Esophagus muscularis mucosa (tissue), 4 donors: ENCODE measurements at regions not wholly inside any gene's neighbourhood (a gene's known extent, or its start where the extent isn't known, plus 50 kb on each side); places are given as distances from the start of the nearest gene placed in this dataset.

Source experiments
- EP300 ChIP-seq: sonication (generic); formaldehyde crosslinking; IDR thresholded peaks from one replicate; pipeline ENCODE4 v1.6.1; 2017; ENCODE audit warnings: antibody characterized with exemption
- POLR2A ChIP-seq: fragments of 450-650 bp; IDR thresholded peaks from one replicate; pipeline ENCODE4 v1.6.1; 2017; ENCODE audit warnings: antibody characterized with exemption, moderate library complexity, mild to moderate bottlenecking, low read depth
- POLR2AphosphoS5 ChIP-seq, 2 donors: sonication (generic); formaldehyde crosslinking; IDR thresholded peaks; one replicate each; pipeline ENCODE4 v1.6.1; 2017; ENCODE audit warnings: antibody characterized with exemption in 2 of 2
- TF ChIP-seq, protein P1 (sequence below), 3 experiments: fragments of 200-600 bp in 2 of 3; fragments of 450-650 bp in 1 of 3; sonication (generic) in 2 of 3; IDR thresholded peaks; one replicate each; pipeline ENCODE4 v1.5.1; 2017 to 2019; ENCODE audit warnings: antibody characterized with exemption in 3 of 3, mild to moderate bottlenecking in 2 of 3, moderate library complexity in 1 of 3

DNA sequence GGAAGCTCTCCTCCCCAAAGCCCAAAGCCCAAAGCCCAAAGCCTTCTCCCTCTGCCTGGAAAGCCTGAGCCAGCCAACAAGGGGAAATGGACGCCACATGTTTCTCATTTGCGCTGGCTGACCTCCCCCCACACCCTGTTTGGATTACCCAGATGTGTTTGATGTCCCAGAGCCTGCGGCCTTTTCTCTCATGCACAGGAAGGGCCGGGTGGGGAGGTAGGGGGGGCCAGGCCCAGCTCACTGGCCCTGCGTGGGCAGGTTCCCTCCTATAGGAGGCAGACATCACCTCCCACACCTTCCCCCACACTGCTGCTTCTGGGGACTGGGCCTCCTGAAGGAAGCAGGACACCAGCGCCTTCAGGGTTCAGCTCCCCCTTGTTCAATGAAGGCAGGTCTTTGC lies 116.3 kb downstream of the NAV1 start:
- TF ChIP-seq, protein P1, sequence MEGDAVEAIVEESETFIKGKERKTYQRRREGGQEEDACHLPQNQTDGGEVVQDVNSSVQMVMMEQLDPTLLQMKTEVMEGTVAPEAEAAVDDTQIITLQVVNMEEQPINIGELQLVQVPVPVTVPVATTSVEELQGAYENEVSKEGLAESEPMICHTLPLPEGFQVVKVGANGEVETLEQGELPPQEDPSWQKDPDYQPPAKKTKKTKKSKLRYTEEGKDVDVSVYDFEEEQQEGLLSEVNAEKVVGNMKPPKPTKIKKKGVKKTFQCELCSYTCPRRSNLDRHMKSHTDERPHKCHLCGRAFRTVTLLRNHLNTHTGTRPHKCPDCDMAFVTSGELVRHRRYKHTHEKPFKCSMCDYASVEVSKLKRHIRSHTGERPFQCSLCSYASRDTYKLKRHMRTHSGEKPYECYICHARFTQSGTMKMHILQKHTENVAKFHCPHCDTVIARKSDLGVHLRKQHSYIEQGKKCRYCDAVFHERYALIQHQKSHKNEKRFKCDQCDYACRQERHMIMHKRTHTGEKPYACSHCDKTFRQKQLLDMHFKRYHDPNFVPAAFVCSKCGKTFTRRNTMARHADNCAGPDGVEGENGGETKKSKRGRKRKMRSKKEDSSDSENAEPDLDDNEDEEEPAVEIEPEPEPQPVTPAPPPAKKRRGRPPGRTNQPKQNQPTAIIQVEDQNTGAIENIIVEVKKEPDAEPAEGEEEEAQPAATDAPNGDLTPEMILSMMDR (IDR thresholded peaks at IDR 0.05), result no peak
- no peak for TF ChIP-seq POLR2AphosphoS5 (IDR thresholded peaks at IDR 0.05)
- no peak for TF ChIP-seq EP300
- TF ChIP-seq POLR2A, result no peak
